IMR-90 (cell line): ENCODE measurements at regions not wholly inside any gene's neighbourhood (a gene's known extent, or its start where the extent isn't known, plus 50 kb on each side); places are given as distances from the start of the nearest gene placed in this dataset.

Source experiments
- ATAC-seq: fragments of 200-7000 bp; cut with Tn5 transposase; 2 replicates; pipeline ENCODE4 v1.9.1; 2020; ENCODE audit warnings: low read depth, mild to moderate bottlenecking, moderate library complexity
- BruUV-seq: library from RNA; stranded (reverse); fragments of 400-500 nt; replicated peaks from 2 replicates; lab custom pipeline; 2021; lab: Mats Ljungman, UMichigan
- CTCF ChIA-PET: fragments of 300-600 bp; formaldehyde crosslinking; extraction: SDS; loops from one replicate; lab custom pipeline; 2021; ENCODE audit warnings: antibody characterized with exemption; lab: Yijun Ruan, JAX
- POLR2A ChIA-PET: fragments of 300-600 bp; sonication (Branson Sonifier 250); formaldehyde crosslinking; loops from one replicate; lab custom pipeline; 2022; ENCODE audit warnings: antibody characterized with exemption; ENCODE audit not compliant: unreplicated experiment; lab: Charles Lee
- DNase-seq: peaks from one replicate; pipeline ENCODE4 v3.0.0; 2013
- H2AFZ ChIP-seq: replicated peaks from 2 replicates; pipeline ENCODE3; 2013; ENCODE audit warnings: low read length, mild to moderate bottlenecking; ENCODE audit not compliant: poor library complexity
- H2AK5ac ChIP-seq: 2 replicates; pipeline ENCODE4 v1.6.1; 2013; ENCODE audit warnings: low read depth, low read length, inconsistent platforms
- H2AK9ac ChIP-seq: replicated peaks from 2 replicates; pipeline ENCODE3; 2013; ENCODE audit warnings: mild to moderate bottlenecking, low read depth, low read length, moderate library complexity; ENCODE audit not compliant: poor library complexity
- H2BK120ac ChIP-seq: 2 replicates; pipeline ENCODE4 v1.6.1; 2013; ENCODE audit warnings: low read depth, low read length, inconsistent platforms
- H2BK15ac ChIP-seq: 3 replicates; pipeline ENCODE4 v1.6.1; 2013; ENCODE audit warnings: low read depth, low read length, inconsistent platforms
- H2BK20ac ChIP-seq: 2 replicates; pipeline ENCODE4 v1.6.1; 2013; ENCODE audit warnings: low read depth, mild to moderate bottlenecking, inconsistent platforms, low read length, moderate library complexity
- H2BK5ac ChIP-seq: 2 replicates; pipeline ENCODE4 v1.6.1; 2013; ENCODE audit warnings: mild to moderate bottlenecking, low read depth, low read length, inconsistent platforms; ENCODE audit not compliant: poor library complexity, severe bottlenecking
- H3K14ac ChIP-seq: replicated peaks from 2 replicates; pipeline ENCODE4 v1.6.1; 2013; ENCODE audit warnings: low read depth, low read length, inconsistent platforms
- H3K18ac ChIP-seq: 2 replicates; pipeline ENCODE4 v1.6.1; 2013; ENCODE audit warnings: low read depth, low read length, control low read depth
- H3K23ac ChIP-seq: 2 replicates; pipeline ENCODE4 v1.6.1; 2013; ENCODE audit warnings: low read depth, low read length, inconsistent platforms
- H3K27ac ChIP-seq: 2 replicates; pipeline ENCODE4 v1.5.1; 2013; ENCODE audit warnings: mild to moderate bottlenecking, control low read depth, low read length; ENCODE audit not compliant: insufficient read depth
- H3K27me3 ChIP-seq: 2 replicates; pipeline ENCODE4 v1.6.1; 2013; ENCODE audit warnings: low read length; ENCODE audit not compliant: control insufficient read depth, insufficient read depth
- H3K36me3 ChIP-seq: 2 replicates; pipeline ENCODE4 v1.6.1; 2013; ENCODE audit warnings: low read length, mixed read lengths; ENCODE audit not compliant: control insufficient read depth, insufficient read depth
- H3K4ac ChIP-seq: 2 replicates; pipeline ENCODE4 v1.6.1; 2013; ENCODE audit warnings: low read depth, low read length, inconsistent platforms
- H3K4me1 ChIP-seq: 2 replicates; pipeline ENCODE4 v1.6.1; 2013; ENCODE audit warnings: low read length, mixed read lengths; ENCODE audit not compliant: control insufficient read depth, insufficient read depth
- H3K4me2 ChIP-seq: 2 replicates; pipeline ENCODE4 v1.6.1; 2013; ENCODE audit warnings: low read depth, mild to moderate bottlenecking, control low read depth, low read length, moderate library complexity
- H3K4me3 ChIP-seq: 2 replicates; pipeline ENCODE4 v1.5.1; 2013; ENCODE audit warnings: low read depth, mild to moderate bottlenecking, control low read depth, low read length, moderate library complexity; ENCODE audit not compliant: insufficient read depth
- H3K56ac ChIP-seq: 2 replicates; pipeline ENCODE4 v1.6.1; 2013; ENCODE audit warnings: low read length, inconsistent platforms; ENCODE audit not compliant: insufficient read depth; ENCODE audit errors: extremely low read depth
- H3K79me1 ChIP-seq, 2 experiments: 2 replicates each; pipeline ENCODE4 v1.6.1; 2013; ENCODE audit warnings: low read length in 2 of 2, inconsistent platforms in 1 of 2, low read depth in 1 of 2
- H3K9ac ChIP-seq: 2 replicates; pipeline ENCODE4 v1.6.1; 2013; ENCODE audit warnings: low read depth, low read length, control low read depth
- H3K9me1 ChIP-seq: 2 replicates; pipeline ENCODE4 v1.6.1; 2013; ENCODE audit warnings: low read length, inconsistent platforms; ENCODE audit not compliant: insufficient read depth
- H3K9me3 ChIP-seq: 2 replicates; pipeline ENCODE4 v1.6.1; 2013; ENCODE audit warnings: low read length; ENCODE audit not compliant: control insufficient read depth, insufficient read depth
- H4K20me1 ChIP-seq: 2 replicates; pipeline ENCODE4 v1.6.1; 2013; ENCODE audit warnings: low read length, inconsistent platforms; ENCODE audit not compliant: insufficient read depth
- H4K5ac ChIP-seq: 2 replicates; pipeline ENCODE4 v1.6.1; 2013; ENCODE audit warnings: mild to moderate bottlenecking, low read depth, low read length, control low read depth
- H4K8ac ChIP-seq, 2 experiments: 2 replicates each; pipeline ENCODE4 v1.6.1; 2013; ENCODE audit warnings: low read depth in 2 of 2, low read length in 2 of 2, control low read depth in 1 of 2, inconsistent platforms in 1 of 2
- H4K91ac ChIP-seq: 2 replicates; pipeline ENCODE4 v1.6.1; 2013; ENCODE audit warnings: low read depth, low read length, inconsistent platforms; ENCODE audit not compliant: insufficient read depth
- BHLHE40 ChIP-seq: fragments of 150-350 bp; IDR thresholded peaks from 2 replicates; pipeline ENCODE4 v1.6.1; 2016; ENCODE audit warnings: mild to moderate bottlenecking, low read depth, low read length
- CHD1 ChIP-seq: IDR thresholded peaks from 2 replicates; pipeline ENCODE4 v1.6.1; 2012; ENCODE audit warnings: low read depth, low read length, improper control_type of control experiment
- FOS ChIP-seq: fragments of 150-350 bp; IDR thresholded peaks from 2 replicates; pipeline ENCODE4 v1.6.1; 2016; ENCODE audit warnings: low read depth, low read length
- MAFK ChIP-seq: IDR thresholded peaks from 2 replicates; pipeline ENCODE4 v1.6.1; 2012; ENCODE audit warnings: low read depth, low read length, improper control_type of control experiment
- MAZ ChIP-seq: IDR thresholded peaks from 2 replicates; pipeline ENCODE4 v1.6.1; 2012; ENCODE audit warnings: low read depth, mild to moderate bottlenecking, low read length, improper control_type of control experiment, moderate library complexity, borderline replicate concordance
- MXI1 ChIP-seq: IDR thresholded peaks from 2 replicates; pipeline ENCODE4 v1.6.1; 2012; ENCODE audit warnings: low read depth, mild to moderate bottlenecking, low read length, moderate library complexity, borderline replicate concordance
- NFE2L2 ChIP-seq: fragments of 150-350 bp; IDR thresholded peaks from 2 replicates; pipeline ENCODE4 v1.6.1; 2016; ENCODE audit warnings: low read depth, mild to moderate bottlenecking, low read length
- RAD21 ChIP-seq: IDR thresholded peaks from 2 replicates; pipeline ENCODE4 v1.6.1; 2012; ENCODE audit warnings: low read length, improper control_type of control experiment
- RCOR1 ChIP-seq: IDR thresholded peaks from 2 replicates; pipeline ENCODE4 v1.6.1; 2012; ENCODE audit warnings: mild to moderate bottlenecking, low read length, improper control_type of control experiment; ENCODE audit not compliant: insufficient replicate concordance
- RFX5 ChIP-seq: IDR thresholded peaks from 2 replicates; pipeline ENCODE4 v1.8.0; 2012; ENCODE audit warnings: low read depth, mild to moderate bottlenecking, low read length, moderate library complexity
- SMC3 ChIP-seq: fragments of 150-350 bp; IDR thresholded peaks from 2 replicates; pipeline ENCODE4 v1.6.1; 2016; ENCODE audit warnings: low read depth, mild to moderate bottlenecking, antibody characterized with exemption, low read length, moderate library complexity
- WGBS, 2 experiments: methylation state at CpG; one replicate each; pipeline versions ENCODE4 v1.1.5 to v1.1.7; 2013; ENCODE audit warnings: missing lambda C conversion rate in 2 of 2; ENCODE audit not compliant: insufficient read length in 1 of 2; ENCODE audit errors: extremely low coverage in 2 of 2; 5-methylcytosine and 5-hydroxymethylcytosine counted together
- dilution Hi-C: fragments of 300-500 bp; cut with HindIII; formaldehyde crosslinking; loops from one replicate; pipeline ENCODE4 v1.14.3; 2018; ENCODE audit warnings: low sequenced_read_pairs; ENCODE audit not compliant: unreplicated experiment
- in situ Hi-C: fragments of 300-500 bp; cut with MboI; formaldehyde crosslinking; loops from 3 replicates; pipeline ENCODE4 v1.14.3; 2019; ENCODE audit warnings: low sequenced_read_pairs, inconsistent platforms, mixed read lengths
- intact Hi-C: fragments of 100-400 bp; cut with micrococcal nuclease; formaldehyde crosslinking; loops from 2 replicates; pipeline ENCODE4 v1.10.0; 2022
- TF ChIP-seq, protein P1 (sequence below): conservative IDR thresholded peaks from 2 replicates; pipeline ENCODE4 v1.5.1; 2012; ENCODE audit warnings: mild to moderate bottlenecking, low read depth, low read length, improper control_type of control experiment
- TF ChIP-seq, protein P2 (sequence below): fragments of 150-350 bp; IDR thresholded peaks from 2 replicates; pipeline ENCODE4 v1.6.1; 2017; ENCODE audit warnings: mild to moderate bottlenecking, antibody characterized with exemption, low read length, low read depth
- TF ChIP-seq, protein P3 (sequence below): fragments of 150-350 bp; IDR thresholded peaks from 2 replicates; pipeline ENCODE4 v1.6.1; 2016; ENCODE audit warnings: low read depth, mild to moderate bottlenecking, low read length, moderate library complexity, borderline replicate concordance

DNA sequence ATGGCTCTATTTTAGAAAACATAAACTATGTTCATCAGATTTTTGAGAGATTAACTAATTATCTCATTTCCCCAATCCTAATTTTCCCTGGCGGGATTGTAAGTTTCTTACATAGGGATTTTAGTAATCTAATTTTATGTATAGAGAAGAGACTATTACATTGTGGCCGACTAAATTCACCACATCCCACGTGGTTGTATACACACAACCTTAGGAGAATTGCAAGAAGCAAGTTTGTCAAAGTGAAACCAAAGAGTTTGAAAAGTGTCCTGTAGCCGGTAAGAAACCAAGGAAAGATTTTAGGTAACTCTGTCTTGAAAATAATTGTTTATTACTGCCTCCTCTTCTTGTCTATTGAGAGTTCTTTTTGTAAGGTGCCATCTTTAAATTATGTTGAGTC, 550.6 kb downstream of the LTN1 start:
- BruUV-seq, result no TSS peak
- Histone ChIP-seq H3K4me1 (peaks cover 12% of the 10 kb centered on the region; the same call in 1 of the 2 replicates), H3K18ac (peak overlapping the region; percentile 63; the same call in 1 of the 2 replicates), H3K9me3 (no peaks in the 10 kb centered on the region), H2BK20ac (peak overlapping the region; percentile 82), H2AK9ac (no peak overlapping the region), H3K14ac (peak overlapping the region; percentile 70), H2BK120ac (peak overlapping the region; percentile 65; the same call in 1 of the 2 replicates), H3K4ac (peak overlapping the region; percentile 20; the same call in 1 of the 2 replicates), H2BK15ac (no peak overlapping the region), H2AFZ (no peak overlapping the region), H3K9me1 (no peaks in the 10 kb centered on the region), H2AK5ac (no peak overlapping the region), H3K27ac (no peak overlapping the region), H3K36me3 (no peaks in the 10 kb centered on the region), H4K91ac (peak overlapping the region; percentile 26; the same call in 1 of the 2 replicates), H3K23ac (no peak overlapping the region), H2BK5ac (peak overlapping the region; percentile 69), H3K79me1 (no peaks in the 10 kb centered on the region), H3K56ac (no peak overlapping the region), H4K20me1 (no peaks in the 10 kb centered on the region), H3K27me3 (no peaks in the 10 kb centered on the region), H3K9ac (no peak overlapping the region), H3K4me3 (no peak overlapping the region), H3K4me2 (peak overlapping the region; percentile 19; the same call in 1 of the 2 replicates), H4K5ac (peak overlapping the region; percentile 7; the same call in 1 of the 2 replicates), H4K8ac (no peak overlapping the region; a peak in 1 of 4 replicates)
- POLR2A ChIA-PET, result no interaction called here
- DNase-seq, result no peak
- in situ Hi-C loops, result no loop called here
- dilution Hi-C loops, result no loop called here
- no peak for ATAC-seq
- no peak for TF ChIP-seq RAD21
- no peak for TF ChIP-seq MAZ
- no peak for TF ChIP-seq MXI1
- TF ChIP-seq NFE2L2, result no peak
- TF ChIP-seq, protein P1, sequence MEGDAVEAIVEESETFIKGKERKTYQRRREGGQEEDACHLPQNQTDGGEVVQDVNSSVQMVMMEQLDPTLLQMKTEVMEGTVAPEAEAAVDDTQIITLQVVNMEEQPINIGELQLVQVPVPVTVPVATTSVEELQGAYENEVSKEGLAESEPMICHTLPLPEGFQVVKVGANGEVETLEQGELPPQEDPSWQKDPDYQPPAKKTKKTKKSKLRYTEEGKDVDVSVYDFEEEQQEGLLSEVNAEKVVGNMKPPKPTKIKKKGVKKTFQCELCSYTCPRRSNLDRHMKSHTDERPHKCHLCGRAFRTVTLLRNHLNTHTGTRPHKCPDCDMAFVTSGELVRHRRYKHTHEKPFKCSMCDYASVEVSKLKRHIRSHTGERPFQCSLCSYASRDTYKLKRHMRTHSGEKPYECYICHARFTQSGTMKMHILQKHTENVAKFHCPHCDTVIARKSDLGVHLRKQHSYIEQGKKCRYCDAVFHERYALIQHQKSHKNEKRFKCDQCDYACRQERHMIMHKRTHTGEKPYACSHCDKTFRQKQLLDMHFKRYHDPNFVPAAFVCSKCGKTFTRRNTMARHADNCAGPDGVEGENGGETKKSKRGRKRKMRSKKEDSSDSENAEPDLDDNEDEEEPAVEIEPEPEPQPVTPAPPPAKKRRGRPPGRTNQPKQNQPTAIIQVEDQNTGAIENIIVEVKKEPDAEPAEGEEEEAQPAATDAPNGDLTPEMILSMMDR, result no peak
- TF ChIP-seq BHLHE40, result no peak
- no peak for TF ChIP-seq RCOR1
- no peak for TF ChIP-seq SMC3
- TF ChIP-seq RFX5, result no peak
- no peak for TF ChIP-seq CHD1
- TF ChIP-seq FOS, result no peak
- TF ChIP-seq, protein P2, sequence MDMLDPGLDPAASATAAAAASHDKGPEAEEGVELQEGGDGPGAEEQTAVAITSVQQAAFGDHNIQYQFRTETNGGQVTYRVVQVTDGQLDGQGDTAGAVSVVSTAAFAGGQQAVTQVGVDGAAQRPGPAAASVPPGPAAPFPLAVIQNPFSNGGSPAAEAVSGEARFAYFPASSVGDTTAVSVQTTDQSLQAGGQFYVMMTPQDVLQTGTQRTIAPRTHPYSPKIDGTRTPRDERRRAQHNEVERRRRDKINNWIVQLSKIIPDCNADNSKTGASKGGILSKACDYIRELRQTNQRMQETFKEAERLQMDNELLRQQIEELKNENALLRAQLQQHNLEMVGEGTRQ, result no peak
- TF ChIP-seq MAFK, result no peak
- TF ChIP-seq, protein P3, sequence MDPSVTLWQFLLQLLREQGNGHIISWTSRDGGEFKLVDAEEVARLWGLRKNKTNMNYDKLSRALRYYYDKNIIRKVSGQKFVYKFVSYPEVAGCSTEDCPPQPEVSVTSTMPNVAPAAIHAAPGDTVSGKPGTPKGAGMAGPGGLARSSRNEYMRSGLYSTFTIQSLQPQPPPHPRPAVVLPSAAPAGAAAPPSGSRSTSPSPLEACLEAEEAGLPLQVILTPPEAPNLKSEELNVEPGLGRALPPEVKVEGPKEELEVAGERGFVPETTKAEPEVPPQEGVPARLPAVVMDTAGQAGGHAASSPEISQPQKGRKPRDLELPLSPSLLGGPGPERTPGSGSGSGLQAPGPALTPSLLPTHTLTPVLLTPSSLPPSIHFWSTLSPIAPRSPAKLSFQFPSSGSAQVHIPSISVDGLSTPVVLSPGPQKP, result no peak
- intact Hi-C loops, result loop anchor here (5.0 kb wide), 1 partner anchor 1595 kb away; the partner anchor contains the start of gene ADAMTS1
- WGBS, 2 experiments, result no CpG with 5 or more reads among the region's 4 CpGs
- CTCF ChIA-PET, result interaction anchor here (0.5 to 1.1 kb wide), 2 partner anchors 12 to 96 kb away, joined by 3 read pairs; no protein-coding TSS in a partner anchor
